ENCODE measurements at regions not wholly inside any gene's neighbourhood (a gene's known extent, or its start where the extent isn't known, plus 50 kb on each side); places are given as distances from the start of the nearest gene placed in this dataset.

DNA sequence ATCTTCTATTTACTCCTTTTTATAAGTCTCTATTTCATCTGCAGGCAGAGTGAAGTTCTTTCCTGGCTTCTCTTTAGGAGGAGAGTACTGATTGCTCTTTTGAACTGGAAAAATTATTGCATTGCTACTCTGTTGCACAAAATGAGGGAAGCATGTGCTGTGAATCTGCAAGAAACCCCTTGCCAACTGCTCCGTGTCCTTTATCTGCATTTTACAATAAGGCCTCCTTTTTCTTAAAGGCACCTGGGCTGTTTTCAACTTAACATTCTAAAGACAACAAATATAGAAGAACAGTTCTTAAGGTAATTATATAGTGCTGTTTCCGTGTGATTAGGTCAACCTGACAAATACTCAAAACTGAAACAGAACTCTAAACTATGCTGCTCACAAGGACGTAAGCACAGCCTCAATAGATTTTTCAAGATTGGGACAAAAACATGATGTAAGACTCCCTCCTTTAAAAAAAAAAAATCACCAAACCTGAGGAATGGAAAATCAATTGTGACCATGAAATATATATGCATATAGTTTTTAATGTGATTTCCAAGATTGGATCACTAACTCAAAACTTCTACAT lies 716.6 kb upstream of the INTU start:
- TF ChIP-seq, protein P1, sequence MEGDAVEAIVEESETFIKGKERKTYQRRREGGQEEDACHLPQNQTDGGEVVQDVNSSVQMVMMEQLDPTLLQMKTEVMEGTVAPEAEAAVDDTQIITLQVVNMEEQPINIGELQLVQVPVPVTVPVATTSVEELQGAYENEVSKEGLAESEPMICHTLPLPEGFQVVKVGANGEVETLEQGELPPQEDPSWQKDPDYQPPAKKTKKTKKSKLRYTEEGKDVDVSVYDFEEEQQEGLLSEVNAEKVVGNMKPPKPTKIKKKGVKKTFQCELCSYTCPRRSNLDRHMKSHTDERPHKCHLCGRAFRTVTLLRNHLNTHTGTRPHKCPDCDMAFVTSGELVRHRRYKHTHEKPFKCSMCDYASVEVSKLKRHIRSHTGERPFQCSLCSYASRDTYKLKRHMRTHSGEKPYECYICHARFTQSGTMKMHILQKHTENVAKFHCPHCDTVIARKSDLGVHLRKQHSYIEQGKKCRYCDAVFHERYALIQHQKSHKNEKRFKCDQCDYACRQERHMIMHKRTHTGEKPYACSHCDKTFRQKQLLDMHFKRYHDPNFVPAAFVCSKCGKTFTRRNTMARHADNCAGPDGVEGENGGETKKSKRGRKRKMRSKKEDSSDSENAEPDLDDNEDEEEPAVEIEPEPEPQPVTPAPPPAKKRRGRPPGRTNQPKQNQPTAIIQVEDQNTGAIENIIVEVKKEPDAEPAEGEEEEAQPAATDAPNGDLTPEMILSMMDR (IDR thresholded peaks at IDR 0.05), result no peak
- TF ChIP-seq POLR2A (IDR thresholded peaks at IDR 0.05), result no peak
